Fibroblast of pulmonary artery (primary cell): ENCODE measurements at regions not wholly inside any gene's neighbourhood (a gene's known extent, or its start where the extent isn't known, plus 50 kb on each side); places are given as distances from the start of the nearest gene placed in this dataset.
"Not testable (repeated sequence)": the region's sequence is repeated elsewhere in the genome, so short reads cannot be mapped to it uniquely, and the experiment has no call there.

ENCODE experiments used
- DNase-seq: peaks from one replicate; pipeline ENCODE4 v3.0.0-alpha.2; 2010; ENCODE audit warnings: low read depth
- H3K4me3 ChIP-seq: replicated peaks from 2 replicates; pipeline ENCODE4 v1.5.1; 2011; ENCODE audit warnings: low read depth, mild to moderate bottlenecking, control low read depth, low read length, moderate library complexity
- TF ChIP-seq, protein P1 (sequence below): IDR thresholded peaks from 2 replicates; pipeline ENCODE4 v1.5.1; 2011; ENCODE audit warnings: mild to moderate bottlenecking, control low read depth, low read length, inconsistent platforms; ENCODE audit errors: missing control alignments

DNA sequence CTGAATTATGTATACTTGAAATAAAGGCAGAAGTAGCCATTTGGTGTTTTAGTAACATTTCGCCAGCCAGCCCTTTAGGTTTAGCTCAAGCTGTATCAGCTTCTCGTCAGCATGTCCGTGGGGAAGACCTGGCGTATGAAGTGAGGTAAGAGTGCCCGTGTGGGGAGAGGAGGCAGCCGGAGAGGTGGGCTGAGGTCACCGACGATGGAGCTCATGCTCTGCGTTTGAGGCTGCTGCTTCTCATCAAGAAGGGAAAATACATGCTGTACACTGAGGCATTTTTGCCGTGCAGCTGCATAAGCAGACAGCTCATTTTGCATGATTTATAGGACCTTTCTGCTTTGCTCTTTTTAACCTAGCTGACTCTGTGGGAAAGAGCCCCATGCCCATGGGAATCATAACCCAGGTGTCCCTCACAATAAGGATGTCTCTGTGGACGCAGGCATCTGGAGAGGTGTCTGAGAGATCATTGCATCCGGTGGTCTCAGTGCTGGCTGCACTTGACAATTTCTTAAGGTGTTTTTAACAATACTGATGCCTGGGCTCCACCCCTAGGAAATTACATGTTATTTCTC is 179.1 kb downstream of the ABCC12 start:
- no peak overlapping the region for H3K4me3 ChIP-seq
- TF ChIP-seq, protein P1, sequence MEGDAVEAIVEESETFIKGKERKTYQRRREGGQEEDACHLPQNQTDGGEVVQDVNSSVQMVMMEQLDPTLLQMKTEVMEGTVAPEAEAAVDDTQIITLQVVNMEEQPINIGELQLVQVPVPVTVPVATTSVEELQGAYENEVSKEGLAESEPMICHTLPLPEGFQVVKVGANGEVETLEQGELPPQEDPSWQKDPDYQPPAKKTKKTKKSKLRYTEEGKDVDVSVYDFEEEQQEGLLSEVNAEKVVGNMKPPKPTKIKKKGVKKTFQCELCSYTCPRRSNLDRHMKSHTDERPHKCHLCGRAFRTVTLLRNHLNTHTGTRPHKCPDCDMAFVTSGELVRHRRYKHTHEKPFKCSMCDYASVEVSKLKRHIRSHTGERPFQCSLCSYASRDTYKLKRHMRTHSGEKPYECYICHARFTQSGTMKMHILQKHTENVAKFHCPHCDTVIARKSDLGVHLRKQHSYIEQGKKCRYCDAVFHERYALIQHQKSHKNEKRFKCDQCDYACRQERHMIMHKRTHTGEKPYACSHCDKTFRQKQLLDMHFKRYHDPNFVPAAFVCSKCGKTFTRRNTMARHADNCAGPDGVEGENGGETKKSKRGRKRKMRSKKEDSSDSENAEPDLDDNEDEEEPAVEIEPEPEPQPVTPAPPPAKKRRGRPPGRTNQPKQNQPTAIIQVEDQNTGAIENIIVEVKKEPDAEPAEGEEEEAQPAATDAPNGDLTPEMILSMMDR = no peak
- no peak for DNase-seq

DNA sequence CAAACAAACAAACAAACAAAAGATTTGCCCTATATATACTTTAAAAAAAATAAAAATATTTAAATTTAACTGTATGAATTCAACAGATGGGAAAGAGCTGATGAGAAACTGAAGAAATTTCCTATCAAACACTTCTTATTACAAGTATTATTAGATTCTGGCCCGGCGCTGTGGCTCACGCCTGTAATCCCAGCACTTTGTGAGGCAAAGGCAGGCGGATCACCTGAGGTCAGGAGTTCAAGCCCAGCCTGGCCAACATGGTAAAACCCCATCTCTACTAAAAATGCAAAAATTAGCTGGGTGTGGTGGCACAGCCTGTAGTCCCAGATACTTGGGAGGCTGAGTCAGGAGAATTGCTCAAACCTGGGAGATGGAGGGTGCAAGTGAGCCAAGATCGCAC is 180.8 kb downstream of the ABCC12 start:
- DNase-seq, H3K4me3 ChIP-seq: not testable (repeated sequence)

- DNase-seq = no peak
- no peak overlapping the region for H3K4me3 ChIP-seq
- TF ChIP-seq, protein P1 = no peak
Measured at GRCh38 chr16:47973552-47973951, 182.2 kb downstream of the ABCC12 start.

DNA sequence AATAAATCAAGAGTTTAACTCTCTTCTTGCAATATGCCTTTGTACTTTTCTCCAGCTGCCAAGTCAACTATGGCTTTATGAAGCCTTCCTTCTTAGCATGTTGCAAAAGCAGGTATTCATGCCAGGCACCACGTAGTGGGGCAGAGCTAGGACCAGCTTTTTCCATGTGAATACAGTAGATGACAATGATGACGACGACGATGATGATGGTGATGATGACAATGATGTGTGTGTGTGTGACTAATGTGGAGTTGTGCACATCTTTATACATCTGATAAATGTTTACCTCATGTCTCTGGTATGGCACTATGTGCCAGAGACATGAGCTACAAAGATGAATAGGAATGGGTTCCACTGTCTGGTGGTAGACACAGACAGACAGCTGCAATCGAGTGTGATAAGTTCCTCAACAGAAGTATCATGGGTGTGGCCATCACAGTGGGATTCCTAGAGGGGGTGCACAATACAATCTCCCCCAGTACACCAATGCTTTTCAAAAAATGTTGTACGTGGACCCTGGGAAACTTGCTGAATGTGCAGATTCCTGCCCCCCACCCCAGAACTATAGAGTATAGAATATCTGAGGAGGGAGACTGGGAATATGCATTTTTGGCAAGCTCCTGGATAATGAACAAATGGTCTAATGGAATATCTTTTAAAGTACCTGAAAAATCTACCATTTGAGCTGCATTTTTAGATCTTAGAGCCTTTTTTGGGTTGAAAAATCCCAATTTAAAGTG is 183.4 kb downstream of the ABCC12 start:
- no peak for DNase-seq
- no peak overlapping the region for H3K4me3 ChIP-seq
- TF ChIP-seq, protein P1 = no peak

- no peak for DNase-seq
- no peak overlapping the region for H3K4me3 ChIP-seq
- TF ChIP-seq, protein P1 = no peak
Measured at GRCh38 chr16:47971225-47971624, 184.6 kb downstream of the ABCC12 start.

GRCh38 chr16:47970291-47970931 is 185.4 kb downstream of the ABCC12 start:
- TF ChIP-seq, protein P1 = no peak
- H3K4me3 ChIP-seq = no peak overlapping the region
- DNase-seq = peak; percentile 62

DNA sequence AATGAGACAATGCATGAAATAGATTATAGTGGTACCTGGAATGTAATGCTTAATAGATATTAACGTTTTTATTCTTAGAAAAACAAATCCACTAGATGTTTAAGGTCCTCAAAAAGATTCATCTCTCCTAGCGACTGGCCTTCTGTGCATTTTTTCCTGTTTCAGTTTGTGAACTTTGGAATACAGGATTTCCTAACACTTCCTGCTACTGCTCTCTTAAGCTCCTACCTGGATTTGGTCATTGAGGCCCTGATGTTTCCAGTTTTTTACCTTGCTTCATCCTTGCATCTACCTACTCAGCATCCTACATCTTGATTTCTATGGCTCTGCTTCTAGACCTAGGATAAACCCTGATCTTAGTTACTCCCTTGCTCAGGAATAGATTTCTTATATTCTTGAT is 188.4 kb downstream of the ABCC12 start:
- no peak overlapping the region for H3K4me3 ChIP-seq
- TF ChIP-seq, protein P1 = no peak
- DNase-seq = no peak
